CD1c-positive myeloid dendritic cell (primary cell): ENCODE measurements at regions not wholly inside any gene's neighbourhood (a gene's known extent, or its start where the extent isn't known, plus 50 kb on each side); places are given as distances from the start of the nearest gene placed in this dataset.

ENCODE experiments used
- DNase-seq: peaks from one replicate; pipeline ENCODE4 v3.0.0-alpha.2; 2016; ENCODE audit errors: extremely low spot score

- no peak for DNase-seq
Observed at GRCh38 chr16:73831220-73831619, 465.4 kb upstream of the PSMD7 start.

GRCh38 chr16:73823205-73823849, 473.3 kb upstream of the PSMD7 start:
- no peak for DNase-seq

GRCh38 chr16:73817526-73818324, 478.9 kb upstream of the PSMD7 start:
- no peak for DNase-seq

GRCh38 chr16:73813527-73813926, 483.1 kb upstream of the PSMD7 start:
- DNase-seq: no peak

GRCh38 chr16:73804456-73804855, 492.2 kb upstream of the PSMD7 start:
- no peak for DNase-seq

GRCh38 chr16:73798471-73798870, 498.1 kb upstream of the PSMD7 start:
- no peak for DNase-seq

GRCh38 chr16:73797115-73797514, 499.5 kb upstream of the PSMD7 start:
- no peak for DNase-seq

- DNase-seq: no peak
Observed at GRCh38 chr16:73796241-73796640, 500.4 kb upstream of the PSMD7 start.

GRCh38 chr16:73794994-73795393, 501.6 kb upstream of the PSMD7 start:
- DNase-seq: no peak

- DNase-seq: no peak
Observed at GRCh38 chr16:73793871-73794437, 502.7 kb upstream of the PSMD7 start.

- no peak for DNase-seq
Observed at GRCh38 chr16:73793260-73793659, 503.4 kb upstream of the PSMD7 start.

GRCh38 chr16:73792199-73793020, 504.2 kb upstream of the PSMD7 start:
- no peak for DNase-seq

- DNase-seq: no peak
Observed at GRCh38 chr16:73781297-73781696, 515.3 kb upstream of the PSMD7 start.

GRCh38 chr16:73778887-73779286, 517.7 kb upstream of the PSMD7 start:
- no peak for DNase-seq

GRCh38 chr16:73775841-73776388, 520.7 kb upstream of the PSMD7 start:
- no peak for DNase-seq

GRCh38 chr16:73771196-73772064, 525.2 kb upstream of the PSMD7 start:
- DNase-seq: no peak

GRCh38 chr16:73768786-73769203, 527.8 kb upstream of the PSMD7 start:
- no peak for DNase-seq

- no peak for DNase-seq
Observed at GRCh38 chr16:73764321-73764720, 532.3 kb upstream of the PSMD7 start.

GRCh38 chr16:73756289-73757178, 540.1 kb upstream of the PSMD7 start:
- no peak for DNase-seq

GRCh38 chr16:73753931-73754330, 542.7 kb upstream of the PSMD7 start:
- DNase-seq: no peak
